Astrocyte (in vitro differentiated cells and primary cell): ENCODE measurements at regions not wholly inside any gene's neighbourhood (a gene's known extent, or its start where the extent isn't known, plus 50 kb on each side); places are given as distances from the start of the nearest gene placed in this dataset.
"Not testable (repeated sequence)": the region's sequence is repeated elsewhere in the genome, so short reads cannot be mapped to it uniquely, and the experiment has no call there.

Experiments used
- CTCF ChIP-seq: IDR thresholded peaks from 2 replicates; pipeline ENCODE4 v1.5.1; 2011; ENCODE audit warnings: low read depth, mild to moderate bottlenecking, inconsistent platforms, low read length, moderate library complexity; ENCODE audit not compliant: insufficient read depth
- EZH2 ChIP-seq: IDR thresholded peaks from 2 replicates; pipeline ENCODE4 v1.6.1; 2012; ENCODE audit warnings: mild to moderate bottlenecking, low read length, inconsistent platforms; ENCODE audit not compliant: insufficient read depth

GRCh38 chr12:131216587-131216986 is 262.9 kb downstream of the ADGRD1 start:
- TF ChIP-seq CTCF, EZH2: not testable (repeated sequence)
